ENCODE measurements at regions not wholly inside any gene's neighbourhood (a gene's known extent, or its start where the extent isn't known, plus 50 kb on each side); places are given as distances from the start of the nearest gene placed in this dataset.

- no peak for DNase-seq
Measured at GRCh38 chr1:34270181-34270580, 93.5 kb downstream of the C1orf94 start.

- no peak for DNase-seq
Measured at GRCh38 chr1:34272152-34272551, 95.4 kb downstream of the C1orf94 start.

- no peak for DNase-seq
Measured at GRCh38 chr1:34275150-34275549, 98.4 kb downstream of the C1orf94 start.

GRCh38 chr1:34276606-34277005, 99.9 kb downstream of the C1orf94 start:
- DNase-seq = no peak

GRCh38 chr1:34277150-34277549, 100.4 kb downstream of the C1orf94 start:
- no peak for DNase-seq

GRCh38 chr1:34278211-34278610, 101.5 kb downstream of the C1orf94 start:
- DNase-seq = no peak

- no peak for DNase-seq
Measured at GRCh38 chr1:34279971-34280370, 103.3 kb downstream of the C1orf94 start.

- no peak for DNase-seq
Measured at GRCh38 chr1:34280509-34280908, 103.8 kb downstream of the C1orf94 start.

GRCh38 chr1:34283142-34283541, 106.4 kb downstream of the C1orf94 start:
- no peak for DNase-seq

GRCh38 chr1:34286511-34286910, 109.8 kb downstream of the C1orf94 start:
- DNase-seq = no peak

GRCh38 chr1:34290831-34291230, 114.1 kb downstream of the C1orf94 start:
- DNase-seq = no peak

GRCh38 chr1:34292472-34292871, 115.8 kb downstream of the C1orf94 start:
- DNase-seq = no peak

GRCh38 chr1:34296059-34296458, 119.4 kb downstream of the C1orf94 start:
- DNase-seq = no peak

GRCh38 chr1:34302798-34303197, 126.1 kb downstream of the C1orf94 start:
- DNase-seq = no peak

- no peak for DNase-seq
Measured at GRCh38 chr1:34303218-34303617, 126.5 kb downstream of the C1orf94 start.

GRCh38 chr1:34306568-34306967, 129.9 kb downstream of the C1orf94 start:
- no peak for DNase-seq

- no peak for DNase-seq
Measured at GRCh38 chr1:34312359-34312758, 135.7 kb downstream of the C1orf94 start.

- no peak for DNase-seq
Measured at GRCh38 chr1:34315974-34316373, 139.3 kb downstream of the C1orf94 start.

- no peak for DNase-seq
Measured at GRCh38 chr1:34316773-34317172, 140.1 kb downstream of the C1orf94 start.

- no peak for DNase-seq
Measured at GRCh38 chr1:34319218-34319617, 142.5 kb downstream of the C1orf94 start.

GRCh38 chr1:34320053-34320669, 143.5 kb downstream of the C1orf94 start:
- no peak for DNase-seq

GRCh38 chr1:34322969-34323368, 146.3 kb downstream of the C1orf94 start:
- DNase-seq = no peak

GRCh38 chr1:34324879-34325440, 148.3 kb downstream of the C1orf94 start:
- DNase-seq = no peak

GRCh38 chr1:34328281-34328799, 151.6 kb downstream of the C1orf94 start:
- no peak for DNase-seq

GRCh38 chr1:34330061-34330460, 153.4 kb downstream of the C1orf94 start:
- DNase-seq = no peak

Data from inflammatory macrophage treated with lipopolysaccharide for 1 hour (primary cell).